Activated naive CD4-positive, alpha-beta T cell treated with anti-CD3 and anti-CD28 coated beads, Interleukin-2, amount 10 ng/mL, durations not matched to agents 7 days and 5 days (primary cell): ENCODE measurements at regions not wholly inside any gene's neighbourhood (a gene's known extent, or its start where the extent isn't known, plus 50 kb on each side); places are given as distances from the start of the nearest gene placed in this dataset.

Experiments
- CTCF ChIA-PET: fragments of 350-600 bp; sonication (Branson Sonifier 250); formaldehyde crosslinking; loops from one replicate; lab custom pipeline; 2021; ENCODE audit warnings: antibody characterized with exemption; lab: Charles Lee
- DNase-seq: peaks from one replicate; pipeline ENCODE4 v3.0.0-alpha.2; 2020
- H3K27ac Mint-ChIP-seq: one replicate; pipeline ENCODE4 v1.8.0; 2021; ENCODE audit warnings: mild to moderate bottlenecking, moderate library complexity, mixed read lengths
- H3K27me3 Mint-ChIP-seq: one replicate; pipeline ENCODE4 v1.8.0; 2021; ENCODE audit warnings: mild to moderate bottlenecking, mixed read lengths
- H3K36me3 Mint-ChIP-seq: one replicate; pipeline ENCODE4 v1.8.0; 2021; ENCODE audit warnings: mixed read lengths
- H3K4me1 Mint-ChIP-seq: one replicate; pipeline ENCODE4 v1.8.0; 2021; ENCODE audit warnings: mixed read lengths
- H3K4me3 Mint-ChIP-seq: one replicate; pipeline ENCODE4 v1.8.0; 2021; ENCODE audit warnings: mild to moderate bottlenecking, moderate library complexity, mixed read lengths
- H3K9me3 Mint-ChIP-seq: one replicate; pipeline ENCODE4 v1.8.0; 2021; ENCODE audit warnings: mixed read lengths

- no peaks in the 10 kb centered on the region for H3K36me3 Mint-ChIP-seq
- H3K27ac Mint-ChIP-seq = no peak overlapping the region
- CTCF ChIA-PET = no interaction called here
Measured at GRCh38 chr13:109665781-109666249, 120.6 kb downstream of the IRS2 start.

GRCh38 chr13:109665240-109665639 lies 121.1 kb downstream of the IRS2 start:
- H3K9me3 Mint-ChIP-seq = no peaks in the 10 kb centered on the region
- CTCF ChIA-PET = no interaction called here
- H3K36me3 Mint-ChIP-seq = no peaks in the 10 kb centered on the region
- no peak for DNase-seq
- H3K4me1 Mint-ChIP-seq = no peaks in the 10 kb centered on the region
- no peak overlapping the region for H3K27ac Mint-ChIP-seq
- H3K4me3 Mint-ChIP-seq = no peak overlapping the region
- no peaks in the 10 kb centered on the region for H3K27me3 Mint-ChIP-seq

More at GRCh38 chr13:109665781-109666249, 120.6 kb downstream of the IRS2 start:
- H3K27me3 Mint-ChIP-seq = no peaks in the 10 kb centered on the region
- H3K9me3 Mint-ChIP-seq = no peaks in the 10 kb centered on the region
- no peaks in the 10 kb centered on the region for H3K4me1 Mint-ChIP-seq
- H3K4me3 Mint-ChIP-seq = no peak overlapping the region
- DNase-seq = no peak

- CTCF ChIA-PET = no interaction called here
- Mint-ChIP-seq H3K27ac (no peak overlapping the region), H3K4me1 (no peaks in the 10 kb centered on the region), H3K36me3 (no peaks in the 10 kb centered on the region), H3K27me3 (no peaks in the 10 kb centered on the region), H3K4me3 (no peak overlapping the region), H3K9me3 (no peaks in the 10 kb centered on the region)
- DNase-seq = no peak
Measured at GRCh38 chr13:109657395-109657794, 129.0 kb downstream of the IRS2 start.

GRCh38 chr13:109656206-109656605 lies 130.2 kb downstream of the IRS2 start:
- Mint-ChIP-seq H3K9me3 (no peaks in the 10 kb centered on the region), H3K36me3 (no peaks in the 10 kb centered on the region), H3K4me1 (no peaks in the 10 kb centered on the region), H3K4me3 (no peak overlapping the region), H3K27me3 (no peaks in the 10 kb centered on the region), H3K27ac (no peak overlapping the region)
- no peak for DNase-seq
- CTCF ChIA-PET = no interaction called here

- no peak overlapping the region for H3K27ac Mint-ChIP-seq
- no peaks in the 10 kb centered on the region for H3K27me3 Mint-ChIP-seq
- H3K9me3 Mint-ChIP-seq = no peaks in the 10 kb centered on the region
- CTCF ChIA-PET = no interaction called here
- no peaks in the 10 kb centered on the region for H3K4me1 Mint-ChIP-seq
- no peak overlapping the region for H3K4me3 Mint-ChIP-seq
- H3K36me3 Mint-ChIP-seq = no peaks in the 10 kb centered on the region
- no peak for DNase-seq
Measured at GRCh38 chr13:109655611-109656010, 130.8 kb downstream of the IRS2 start.

- Mint-ChIP-seq H3K27ac (no peak overlapping the region), H3K27me3 (no peaks in the 10 kb centered on the region), H3K4me3 (no peak overlapping the region), H3K9me3 (no peaks in the 10 kb centered on the region), H3K36me3 (no peaks in the 10 kb centered on the region), H3K4me1 (no peaks in the 10 kb centered on the region)
- no peak for DNase-seq
- CTCF ChIA-PET = no interaction called here
Measured at GRCh38 chr13:109655206-109655600, 131.2 kb downstream of the IRS2 start.

- DNase-seq = no peak
- Mint-ChIP-seq H3K27me3 (no peaks in the 10 kb centered on the region), H3K4me1 (no peaks in the 10 kb centered on the region), H3K36me3 (no peaks in the 10 kb centered on the region), H3K27ac (no peak overlapping the region), H3K9me3 (no peaks in the 10 kb centered on the region), H3K4me3 (no peak overlapping the region)
- CTCF ChIA-PET = interaction anchor here (0.6 kb wide), 1 partner anchor 405 kb away, joined by 3 read pairs; no protein-coding TSS in a partner anchor
Measured at GRCh38 chr13:109654341-109655205, 131.8 kb downstream of the IRS2 start.

GRCh38 chr13:109652531-109652930 lies 133.9 kb downstream of the IRS2 start:
- no peaks in the 10 kb centered on the region for H3K27me3 Mint-ChIP-seq
- DNase-seq = no peak
- no peaks in the 10 kb centered on the region for H3K9me3 Mint-ChIP-seq
- no peak overlapping the region for H3K4me3 Mint-ChIP-seq
- H3K4me1 Mint-ChIP-seq = no peaks in the 10 kb centered on the region
- no peak overlapping the region for H3K27ac Mint-ChIP-seq
- no peaks in the 10 kb centered on the region for H3K36me3 Mint-ChIP-seq
- CTCF ChIA-PET = no interaction called here

- Mint-ChIP-seq H3K27me3 (no peaks in the 10 kb centered on the region), H3K36me3 (no peaks in the 10 kb centered on the region), H3K4me1 (no peaks in the 10 kb centered on the region), H3K4me3 (no peak overlapping the region), H3K9me3 (no peaks in the 10 kb centered on the region), H3K27ac (no peak overlapping the region)
- CTCF ChIA-PET = no interaction called here
- DNase-seq = no peak
Measured at GRCh38 chr13:109651854-109652253, 134.5 kb downstream of the IRS2 start.

- no peaks in the 10 kb centered on the region for H3K9me3 Mint-ChIP-seq
- no peak overlapping the region for H3K4me3 Mint-ChIP-seq
- H3K4me1 Mint-ChIP-seq = no peaks in the 10 kb centered on the region
- no peak for DNase-seq
- H3K27ac Mint-ChIP-seq = no peak overlapping the region
- CTCF ChIA-PET = interaction anchor here (0.6 kb wide), 1 partner anchor 198 kb away, joined by 3 read pairs; no protein-coding TSS in a partner anchor
- H3K27me3 Mint-ChIP-seq = no peaks in the 10 kb centered on the region
- H3K36me3 Mint-ChIP-seq = no peaks in the 10 kb centered on the region
Measured at GRCh38 chr13:109651311-109651710, 135.1 kb downstream of the IRS2 start.

- Mint-ChIP-seq H3K4me3 (no peak overlapping the region), H3K27me3 (no peaks in the 10 kb centered on the region), H3K9me3 (no peaks in the 10 kb centered on the region), H3K36me3 (no peaks in the 10 kb centered on the region), H3K4me1 (no peaks in the 10 kb centered on the region), H3K27ac (no peak overlapping the region)
- no peak for DNase-seq
- CTCF ChIA-PET = interaction anchor here (0.6 kb wide), 1 partner anchor 197 kb away, joined by 3 read pairs; no protein-coding TSS in a partner anchor
Measured at GRCh38 chr13:109650861-109651260, 135.5 kb downstream of the IRS2 start.

GRCh38 chr13:109649713-109650112 lies 136.7 kb downstream of the IRS2 start:
- Mint-ChIP-seq H3K36me3 (no peaks in the 10 kb centered on the region), H3K27me3 (no peaks in the 10 kb centered on the region)

GRCh38 chr13:109647699-109648098 lies 138.7 kb downstream of the IRS2 start:
- H3K4me1 Mint-ChIP-seq = no peaks in the 10 kb centered on the region
- no peak overlapping the region for H3K4me3 Mint-ChIP-seq
- no peaks in the 10 kb centered on the region for H3K27me3 Mint-ChIP-seq
- H3K36me3 Mint-ChIP-seq = no peaks in the 10 kb centered on the region
- no peak for DNase-seq
- CTCF ChIA-PET = no interaction called here
- peaks cover 7% of the 10 kb centered on the region for H3K9me3 Mint-ChIP-seq
- no peak overlapping the region for H3K27ac Mint-ChIP-seq

More at GRCh38 chr13:109649713-109650112, 136.7 kb downstream of the IRS2 start:
- Mint-ChIP-seq H3K27ac (no peak overlapping the region), H3K4me3 (no peak overlapping the region), H3K4me1 (no peaks in the 10 kb centered on the region), H3K9me3 (no peaks in the 10 kb centered on the region)
- no peak for DNase-seq
- CTCF ChIA-PET = no interaction called here

GRCh38 chr13:109647053-109647452 lies 139.3 kb downstream of the IRS2 start:
- no peak for DNase-seq
- peaks cover 9% of the 10 kb centered on the region for H3K9me3 Mint-ChIP-seq
- CTCF ChIA-PET = no interaction called here

GRCh38 chr13:109646423-109646822 lies 140.0 kb downstream of the IRS2 start:
- Mint-ChIP-seq H3K27me3 (no peaks in the 10 kb centered on the region), H3K4me1 (no peaks in the 10 kb centered on the region), H3K27ac (no peak overlapping the region), H3K36me3 (no peaks in the 10 kb centered on the region), H3K9me3 (peaks cover 13% of the 10 kb centered on the region), H3K4me3 (no peak overlapping the region)
- DNase-seq = no peak
- CTCF ChIA-PET = no interaction called here

More at GRCh38 chr13:109647053-109647452, 139.3 kb downstream of the IRS2 start:
- Mint-ChIP-seq H3K36me3 (no peaks in the 10 kb centered on the region), H3K4me3 (no peak overlapping the region), H3K4me1 (no peaks in the 10 kb centered on the region), H3K27me3 (no peaks in the 10 kb centered on the region), H3K27ac (no peak overlapping the region)
